HG02798 (cell line): ENCODE measurements at regions not wholly inside any gene's neighbourhood (a gene's known extent, or its start where the extent isn't known, plus 50 kb on each side); places are given as distances from the start of the nearest gene placed in this dataset.

Experiments
- ATAC-seq: cut with Tn5 transposase; IDR thresholded peaks from one replicate; pipeline ENCODE4 v1.9.1; 2021; ENCODE audit warnings: mild to moderate bottlenecking; ENCODE audit not compliant: unreplicated experiment, poor library complexity

DNA sequence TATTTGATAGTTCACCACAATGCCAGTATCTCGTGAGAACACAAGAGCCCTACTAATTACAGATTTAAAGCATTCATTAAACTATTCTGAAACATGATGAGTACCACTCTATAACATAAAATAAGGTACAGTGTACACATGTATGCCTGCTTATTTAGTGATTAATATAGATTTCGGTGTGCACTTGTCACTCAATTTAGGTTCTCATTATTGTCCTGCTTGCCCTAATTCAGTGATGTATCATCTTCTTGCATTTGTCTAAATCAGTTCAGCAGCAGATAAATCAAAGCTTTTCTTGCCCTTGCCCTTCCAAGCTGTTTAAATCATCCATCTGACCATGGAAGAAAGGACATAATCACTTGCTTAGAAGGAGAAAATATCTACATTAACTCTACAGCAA, 359.7 kb downstream of the GXYLT1 start:
- no peak for ATAC-seq

DNA sequence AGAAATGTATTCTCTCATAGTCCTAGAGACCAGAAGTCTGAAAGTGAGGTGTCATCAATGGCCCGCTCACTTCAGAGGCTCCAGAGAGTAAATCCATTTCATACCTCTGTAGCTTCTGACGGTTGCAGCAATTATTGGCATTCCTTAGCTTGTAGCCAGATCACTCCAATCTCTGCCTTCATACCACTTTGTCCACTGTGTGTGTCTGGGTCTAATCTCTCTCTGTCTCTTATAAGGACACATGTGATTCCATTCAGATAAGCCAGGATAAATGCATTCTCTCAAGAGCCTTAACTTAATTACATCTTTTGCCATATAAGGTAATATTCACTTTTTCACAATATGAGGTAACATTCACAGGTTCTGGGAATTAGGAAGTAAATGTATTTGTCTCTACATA, 365.7 kb downstream of the GXYLT1 start:
- ATAC-seq = no peak

DNA sequence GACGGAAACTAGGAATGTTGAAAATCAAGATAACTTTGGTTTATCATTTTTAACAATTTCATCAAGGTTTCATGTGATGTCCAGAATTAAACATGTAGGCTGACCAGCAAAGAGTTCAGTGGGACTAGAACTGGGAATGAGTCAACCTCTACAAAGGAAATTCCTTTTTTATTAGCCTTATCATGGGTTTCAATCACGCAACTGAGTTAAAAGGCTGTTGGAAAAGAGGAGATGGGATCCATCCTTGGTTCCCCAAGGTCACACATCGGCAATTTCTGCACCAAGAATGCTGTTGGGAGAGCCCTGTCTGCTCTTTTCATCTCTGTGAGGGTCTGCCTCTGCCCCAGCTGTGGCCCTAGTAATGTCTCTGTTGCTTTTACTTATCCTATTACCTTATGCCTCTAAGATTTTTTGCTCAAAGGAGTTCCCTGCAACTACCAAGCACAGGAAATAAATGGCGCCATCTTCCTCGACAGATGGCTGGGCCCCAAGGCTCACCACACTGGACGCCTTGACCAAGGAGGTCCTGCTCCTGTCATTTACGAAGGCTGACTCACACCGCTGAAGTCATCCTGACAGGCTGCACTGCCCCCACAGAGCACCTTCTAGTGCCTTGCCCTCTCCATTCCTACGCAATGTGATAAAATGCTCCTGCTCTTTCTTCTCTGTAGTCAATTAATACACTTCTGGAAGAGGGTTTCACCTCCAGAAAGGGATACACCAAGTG, 367.4 kb downstream of the GXYLT1 start:
- ATAC-seq = no peak

DNA sequence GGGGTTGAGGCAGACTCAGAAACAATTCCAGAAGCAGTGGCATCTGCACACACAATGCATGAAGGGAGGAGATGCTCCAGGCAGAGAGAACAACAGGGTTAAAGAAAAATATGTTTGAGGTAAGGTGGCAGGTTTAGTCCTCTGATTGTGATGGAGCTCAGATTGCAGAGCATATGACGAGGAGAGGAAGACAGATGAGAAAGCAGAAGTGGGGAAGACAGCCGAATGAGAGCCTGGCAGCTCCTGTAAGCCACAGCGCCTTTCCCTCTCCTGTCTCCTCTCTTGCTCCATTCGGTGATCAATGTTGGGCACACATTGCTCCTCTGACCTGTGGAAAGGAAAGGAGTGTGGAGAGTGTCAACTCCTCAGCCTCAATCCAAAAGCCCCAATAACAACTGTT, 372.2 kb downstream of the GXYLT1 start:
- no peak for ATAC-seq

DNA sequence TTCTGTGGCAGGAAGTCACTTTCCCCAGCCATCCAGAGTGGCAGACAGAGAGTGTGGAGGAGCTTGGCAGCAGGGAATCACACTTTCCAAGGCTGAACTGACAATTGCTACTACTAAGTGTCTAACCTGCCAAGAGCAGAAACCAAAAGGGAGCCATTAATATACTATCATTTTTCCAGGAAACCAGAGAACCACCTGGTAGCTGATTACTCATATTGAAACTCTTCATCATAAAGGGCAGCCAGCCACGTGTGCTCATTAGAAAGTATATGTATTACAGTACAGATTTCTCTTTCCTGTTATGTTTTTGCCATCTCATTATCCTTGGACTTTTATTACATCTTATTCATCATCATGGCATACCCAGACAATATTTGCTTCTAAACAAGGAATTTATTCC, 374.9 kb downstream of the GXYLT1 start:
- ATAC-seq = peak; percentile 68

DNA sequence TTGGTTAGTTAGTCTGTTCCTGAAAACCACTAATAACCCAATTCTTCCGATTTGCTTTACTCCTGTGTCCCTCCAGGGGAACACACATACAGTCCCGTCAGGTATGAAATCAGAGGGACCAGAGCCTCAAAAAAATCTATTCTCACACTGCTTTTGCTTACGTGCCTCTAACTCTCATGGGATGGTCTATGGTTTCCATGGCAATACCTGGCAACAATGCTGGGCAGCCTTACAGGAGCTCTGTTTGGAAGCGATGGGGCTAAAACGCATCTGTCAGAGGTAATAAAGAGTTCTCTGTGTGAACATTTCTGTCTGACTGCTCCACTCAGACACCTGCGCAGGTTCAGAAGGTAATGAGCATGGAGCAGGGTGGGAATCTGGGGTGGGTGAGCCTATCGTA, 376.2 kb downstream of the GXYLT1 start:
- ATAC-seq = no peak

DNA sequence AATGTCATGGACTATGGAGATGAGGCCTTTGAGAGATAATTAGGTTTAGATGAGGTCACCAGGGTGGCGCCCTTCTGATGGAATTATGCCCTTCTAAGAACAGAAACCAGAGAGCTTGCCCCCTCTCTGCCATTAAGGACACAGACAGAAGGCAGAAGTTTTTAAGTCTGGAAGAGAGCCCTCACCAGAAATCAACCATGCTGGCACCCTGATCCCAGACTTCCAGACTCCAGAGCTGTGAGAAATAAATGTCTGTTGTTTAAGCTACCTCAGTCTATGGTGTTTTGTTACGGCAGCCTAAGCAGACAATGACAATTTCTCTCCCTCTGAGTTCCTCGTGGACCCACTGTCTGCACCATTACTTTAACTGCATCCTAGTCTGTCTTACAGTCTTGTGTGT, 382.0 kb downstream of the GXYLT1 start:
- no peak for ATAC-seq

DNA sequence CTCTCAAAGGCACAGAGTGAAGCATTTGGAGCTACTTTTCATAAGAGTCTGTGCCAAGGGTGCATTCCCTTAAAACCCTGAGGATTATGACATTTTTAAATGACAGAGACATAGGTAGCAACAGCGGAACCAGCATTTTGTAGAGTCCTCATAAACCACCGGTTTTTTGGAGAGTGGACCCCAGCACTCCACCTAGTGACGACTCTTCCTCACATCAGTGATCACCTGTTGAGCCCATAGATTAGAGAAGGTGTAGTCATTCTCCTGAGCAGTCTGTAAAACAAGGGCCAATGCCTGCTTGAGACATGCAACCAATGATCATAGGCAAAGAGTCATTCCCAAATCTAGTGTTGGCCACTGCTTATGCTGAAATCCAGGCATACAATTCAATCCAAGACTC, 399.1 kb downstream of the GXYLT1 start:
- ATAC-seq = no peak

DNA sequence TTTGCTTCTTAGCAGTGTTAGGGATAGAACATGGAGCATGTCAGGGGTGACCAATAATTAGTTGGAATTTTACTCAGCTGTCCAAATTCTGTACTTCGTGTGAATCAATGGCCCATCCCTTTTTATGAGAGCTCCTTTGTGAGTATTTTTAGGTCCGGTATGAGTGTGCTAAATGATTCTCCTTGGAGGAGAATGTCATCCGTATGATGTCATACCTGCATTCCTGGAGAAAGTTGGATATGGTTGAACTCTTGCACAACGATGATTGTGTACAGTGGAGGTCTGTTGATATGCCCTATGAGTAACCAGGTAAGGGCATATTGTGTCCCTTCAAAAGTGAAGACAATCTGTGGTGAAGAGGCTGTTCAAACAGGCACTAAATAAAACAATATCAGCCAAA, 400.8 kb downstream of the GXYLT1 start:
- no peak for ATAC-seq

DNA sequence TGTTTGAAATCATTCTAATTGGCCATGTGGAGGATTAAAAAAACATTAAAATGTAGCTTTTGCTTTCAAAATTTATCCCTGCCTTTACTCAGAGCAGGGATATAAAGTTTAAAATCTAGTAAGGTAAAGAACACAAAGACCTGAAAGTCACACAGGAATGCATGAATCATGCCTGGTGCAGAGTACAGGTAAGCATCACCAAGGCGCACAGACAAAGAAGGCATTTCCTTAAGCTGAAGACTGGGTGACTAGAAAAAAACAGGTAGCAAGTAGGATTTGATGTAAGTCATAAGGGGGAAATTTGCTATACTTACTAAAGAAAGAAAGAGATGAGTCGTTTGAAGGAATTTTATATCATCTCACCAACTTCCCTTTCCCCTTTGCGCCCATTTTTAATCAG, 405.6 kb downstream of the GXYLT1 start:
- no peak for ATAC-seq

DNA sequence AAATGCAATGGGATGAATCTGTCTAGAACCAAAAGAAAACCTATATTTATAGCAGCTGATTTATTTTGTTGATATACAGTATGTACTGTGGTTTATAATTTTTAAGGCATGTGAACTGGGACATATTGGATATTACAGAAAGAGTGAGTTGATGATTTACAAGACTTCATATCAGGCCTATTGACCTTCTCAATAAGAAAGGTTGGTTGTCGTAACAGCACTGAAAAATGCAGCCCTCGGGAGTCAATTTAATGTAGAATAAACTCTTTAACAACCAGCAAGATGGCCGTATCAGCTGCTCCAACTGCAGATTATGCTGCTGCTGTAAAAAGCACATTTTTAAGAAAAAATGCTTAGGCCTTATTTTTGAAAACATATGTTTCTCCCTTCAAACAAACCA, 407.3 kb downstream of the GXYLT1 start:
- ATAC-seq = no peak

DNA sequence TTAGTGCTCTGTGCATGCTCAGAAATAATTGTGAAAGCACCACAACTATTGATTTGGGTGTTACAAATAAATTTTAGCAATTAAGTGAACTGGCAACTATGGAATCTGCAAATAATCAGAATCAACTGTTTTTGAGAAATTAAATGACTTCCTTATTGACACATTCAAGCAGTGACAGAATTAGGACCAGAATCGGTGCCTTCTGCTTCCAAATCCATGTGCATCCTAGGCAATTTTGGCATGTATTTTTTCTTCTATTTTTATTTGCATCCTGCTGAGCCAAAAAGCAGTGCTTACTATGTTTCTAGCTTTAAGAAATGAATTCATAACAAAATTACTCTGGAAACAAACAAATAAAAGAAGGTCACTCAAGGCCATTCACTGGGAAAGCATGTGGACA, 408.2 kb downstream of the GXYLT1 start:
- no peak for ATAC-seq

DNA sequence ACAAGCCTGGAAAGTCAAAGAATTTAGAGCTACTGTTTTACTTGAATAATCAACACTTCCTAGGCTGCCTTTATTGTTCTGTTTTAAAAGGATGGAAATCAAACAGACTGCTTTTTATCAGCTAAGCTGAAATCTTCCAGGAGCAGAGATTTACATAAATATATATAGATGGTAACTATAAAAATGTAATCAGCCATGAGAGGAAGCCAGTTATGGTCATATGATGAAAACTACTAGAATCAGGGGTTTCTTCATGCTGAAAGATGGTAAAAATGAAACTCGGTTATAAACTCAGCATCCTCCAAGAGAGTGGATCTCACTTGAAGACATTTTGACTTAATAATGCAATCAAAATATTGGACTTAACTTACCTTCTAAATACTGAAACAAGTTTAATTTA, 413.0 kb downstream of the GXYLT1 start:
- no peak for ATAC-seq

DNA sequence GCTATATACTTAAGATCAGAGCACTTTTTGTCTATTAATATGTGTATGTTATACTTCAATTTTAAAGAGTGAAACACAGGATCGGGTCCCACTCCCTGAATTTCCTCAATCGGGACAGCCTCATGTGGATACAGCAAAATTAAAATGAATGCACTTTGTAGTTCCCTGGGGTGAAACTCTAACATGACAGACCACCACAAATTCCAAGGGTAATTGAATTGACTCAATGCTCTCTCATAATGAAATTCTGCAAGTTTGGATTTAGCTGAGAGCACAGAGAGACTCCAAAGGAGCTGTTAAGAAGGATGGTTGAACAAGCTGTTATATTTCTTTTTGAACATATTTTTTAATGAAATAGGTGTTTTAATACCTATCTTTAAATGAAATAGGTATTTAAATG, 413.6 kb downstream of the GXYLT1 start:
- no peak for ATAC-seq

DNA sequence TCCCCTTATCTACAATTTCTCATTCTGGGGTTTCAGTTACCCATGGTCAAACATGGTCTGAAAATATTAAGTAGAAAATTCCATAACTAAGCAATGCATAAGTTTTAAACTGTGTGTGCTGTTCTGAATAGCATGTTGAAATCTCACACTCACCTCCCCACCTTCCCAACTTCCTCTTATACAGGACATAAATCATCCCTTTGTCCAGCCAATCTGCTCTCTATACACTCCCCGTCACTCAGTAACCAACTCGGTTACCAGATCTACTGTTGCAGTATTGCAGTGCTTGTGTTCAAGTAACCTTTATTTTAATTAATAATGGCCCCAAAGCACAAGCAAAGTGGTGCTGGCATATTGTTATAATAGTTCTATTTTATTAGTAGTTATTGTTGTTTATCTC, 420.5 kb downstream of the GXYLT1 start:
- no peak for ATAC-seq

DNA sequence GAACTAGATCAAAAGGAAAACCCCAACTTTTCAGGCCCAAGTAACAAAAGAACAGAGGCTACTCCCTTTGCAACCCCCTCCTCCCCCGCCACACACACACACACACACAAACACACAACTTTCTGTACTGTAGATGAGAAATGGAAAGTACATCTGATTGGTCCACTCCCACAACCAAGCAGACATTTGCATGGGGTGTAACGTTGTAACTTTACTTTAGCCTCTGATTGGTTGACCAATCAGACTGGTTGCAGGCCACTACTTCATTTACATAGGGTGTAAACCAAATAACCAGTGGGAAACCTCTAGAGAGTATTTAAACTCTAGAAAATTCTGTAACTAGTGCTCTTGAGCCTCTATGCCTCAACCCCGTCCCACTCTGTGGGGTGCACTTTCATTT, 425.5 kb downstream of the GXYLT1 start:
- ATAC-seq = no peak

DNA sequence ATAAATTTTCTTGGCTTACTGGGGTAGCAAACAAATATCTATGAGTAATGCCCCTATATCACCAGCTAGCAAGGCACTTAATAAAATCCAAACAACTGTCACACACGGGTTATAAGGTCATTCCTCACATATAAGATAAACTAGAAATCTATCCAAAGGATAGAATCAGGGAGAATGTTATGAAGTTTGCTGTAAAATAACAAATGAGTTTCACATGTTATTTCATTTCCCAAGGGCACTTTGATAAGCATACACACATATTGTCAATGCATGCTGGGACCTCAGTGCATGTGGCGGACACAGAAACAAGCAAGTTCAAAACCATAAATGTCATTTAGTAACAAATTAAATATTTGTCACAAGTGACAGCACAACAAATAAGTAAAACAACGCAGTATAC, 429.4 kb downstream of the GXYLT1 start:
- ATAC-seq = no peak

DNA sequence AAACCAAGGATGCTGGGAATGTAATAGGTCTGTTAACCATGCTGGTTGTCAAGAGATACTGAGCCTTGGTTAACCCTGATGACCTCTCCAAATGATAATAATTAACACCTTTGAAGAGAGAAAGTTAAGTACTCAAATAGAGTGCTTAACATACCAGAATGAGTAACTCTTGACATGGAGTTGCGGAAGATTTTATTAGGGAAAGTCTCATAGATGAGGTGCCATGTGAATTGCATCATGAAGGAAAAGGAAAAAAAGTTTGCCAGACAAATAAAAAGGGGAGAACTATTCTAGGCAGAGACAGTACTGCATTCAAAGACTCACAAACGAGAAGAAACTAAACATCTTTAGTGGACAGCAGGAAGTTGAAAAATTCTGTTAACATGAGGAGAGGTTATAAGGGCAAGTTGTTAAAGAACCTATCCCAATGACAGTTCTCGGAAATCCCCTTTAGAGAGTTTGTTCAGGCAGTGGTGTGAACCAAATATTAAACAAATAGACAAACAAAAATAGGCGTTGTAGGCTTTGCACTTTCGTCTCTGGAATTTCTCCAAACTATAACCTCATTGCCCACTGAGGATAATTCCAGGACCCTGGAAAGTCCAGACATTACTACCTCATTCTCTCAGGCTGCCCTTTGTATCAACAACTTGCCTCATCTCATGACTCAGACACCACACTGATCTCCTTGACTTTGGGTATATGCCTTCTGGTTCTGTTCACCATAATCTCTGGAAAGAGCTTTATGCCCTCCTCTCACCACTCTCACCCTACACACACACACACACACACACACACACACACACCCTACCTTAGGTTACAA, 435.0 kb downstream of the GXYLT1 start:
- ATAC-seq = no peak

DNA sequence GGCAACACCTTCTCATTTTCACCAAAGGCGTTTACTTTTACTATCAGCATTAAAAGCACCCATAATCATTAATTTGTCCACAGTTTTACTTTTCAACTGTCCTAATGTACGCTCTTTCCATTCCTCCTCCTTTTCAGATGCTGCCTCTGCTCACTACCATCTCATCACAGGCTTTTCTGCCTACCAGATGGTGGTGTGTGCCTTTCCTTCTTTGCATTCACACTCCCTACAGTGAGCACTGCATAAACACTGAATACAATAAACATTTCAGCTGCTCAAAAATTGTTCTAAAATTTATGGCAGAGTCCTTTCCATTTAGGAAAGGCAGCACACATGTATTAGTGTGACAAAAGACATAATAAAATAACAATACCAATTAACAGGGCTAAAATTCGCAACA, 435.7 kb downstream of the GXYLT1 start:
- no peak for ATAC-seq

DNA sequence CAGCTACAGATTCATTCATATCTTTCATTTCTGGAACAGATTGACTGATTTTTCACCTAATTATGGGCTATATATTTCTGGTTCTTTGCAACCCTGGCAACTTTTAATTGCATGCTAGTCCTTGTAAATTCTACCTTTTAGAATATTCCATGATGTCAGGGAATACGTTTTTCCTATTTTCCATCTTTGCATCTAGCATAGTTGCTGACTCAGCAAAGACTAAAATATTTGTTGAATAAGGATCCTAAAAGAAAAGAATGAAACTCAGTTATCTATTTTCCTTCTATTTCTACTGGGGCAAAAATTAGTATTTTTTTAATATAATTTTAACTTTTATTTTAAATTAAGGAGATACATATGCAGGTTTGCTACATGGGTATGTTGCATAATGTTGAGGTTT, 438.3 kb downstream of the GXYLT1 start:
- ATAC-seq = no peak

DNA sequence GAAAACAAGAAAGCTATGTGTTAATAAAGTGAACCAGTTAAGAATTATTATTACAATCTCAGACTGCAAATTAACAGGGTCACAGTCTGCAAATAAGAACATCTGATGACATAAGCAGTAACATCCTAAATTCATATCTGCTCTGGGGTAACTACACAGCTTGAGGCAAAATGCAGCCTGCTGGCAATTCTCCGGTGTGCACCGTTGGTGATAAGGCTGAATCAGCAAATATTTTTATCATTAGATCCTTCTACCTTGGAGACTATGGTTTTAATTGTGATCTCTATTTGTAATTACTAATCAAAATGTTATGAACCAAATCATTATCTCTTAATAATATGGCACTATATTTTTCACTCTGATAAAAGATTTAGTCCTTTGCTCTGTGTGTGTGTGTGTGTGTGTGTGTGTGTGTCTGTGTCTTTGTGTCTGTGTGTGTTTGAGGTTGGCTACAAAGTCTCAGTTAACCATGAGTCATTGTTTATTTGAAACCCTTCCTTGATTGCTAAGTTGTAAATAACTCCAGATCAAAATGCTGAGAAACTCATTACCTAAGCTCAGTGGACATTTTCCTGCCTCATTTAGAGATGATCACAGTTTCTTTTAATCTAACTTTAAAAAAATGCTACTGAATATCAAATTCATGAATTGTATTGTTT, 442.6 kb downstream of the GXYLT1 start:
- no peak for ATAC-seq
